Activated gamma-delta T cell treated with anti-CD3 and anti-CD28 coated beads, Interleukin-2, amount 50 U/mL, for 16 hours (primary cell): ENCODE measurements at regions not wholly inside any gene's neighbourhood (a gene's known extent, or its start where the extent isn't known, plus 50 kb on each side); places are given as distances from the start of the nearest gene placed in this dataset.
A peak's percentile ranks its signal among the peaks of the same experiment; 100 is the strongest.

Source experiments
- DNase-seq: peaks from one replicate; pipeline ENCODE4 v3.0.0-alpha.2; 2020; ENCODE audit warnings: low read depth

- no peak for DNase-seq
Observed at GRCh38 chr1:168455764-168456163, 88.0 kb downstream of the XCL2 start.

- no peak for DNase-seq
Observed at GRCh38 chr1:168454211-168454815, 89.5 kb downstream of the XCL2 start.

GRCh38 chr1:168453056-168453455 lies 90.7 kb downstream of the XCL2 start:
- DNase-seq = no peak

- DNase-seq = no peak
Observed at GRCh38 chr1:168452329-168452728, 91.5 kb downstream of the XCL2 start.

GRCh38 chr1:168447871-168448270 lies 95.9 kb downstream of the XCL2 start:
- no peak for DNase-seq

- DNase-seq = no peak
Observed at GRCh38 chr1:168446081-168446480, 97.7 kb downstream of the XCL2 start.

- DNase-seq = no peak
Observed at GRCh38 chr1:168443899-168444298, 99.9 kb downstream of the XCL2 start.

GRCh38 chr1:168443356-168443755 lies 100.4 kb downstream of the XCL2 start:
- DNase-seq = no peak

GRCh38 chr1:168442931-168443330 lies 100.9 kb downstream of the XCL2 start:
- no peak for DNase-seq

GRCh38 chr1:168441745-168442144 lies 102.1 kb downstream of the XCL2 start:
- DNase-seq = no peak

- peak; percentile 85 for DNase-seq
Observed at GRCh38 chr1:168439456-168440375, 104.1 kb downstream of the XCL2 start.

- DNase-seq = no peak
Observed at GRCh38 chr1:168438626-168439025, 105.2 kb downstream of the XCL2 start.

GRCh38 chr1:168437821-168438220 lies 106.0 kb downstream of the XCL2 start:
- no peak for DNase-seq

GRCh38 chr1:168435439-168435838 lies 108.4 kb downstream of the XCL2 start:
- DNase-seq = no peak

GRCh38 chr1:168433238-168433637 lies 110.6 kb downstream of the XCL2 start:
- no peak for DNase-seq

- DNase-seq = no peak
Observed at GRCh38 chr1:168431882-168432281, 111.9 kb downstream of the XCL2 start.

- no peak for DNase-seq
Observed at GRCh38 chr1:168430321-168430720, 113.5 kb downstream of the XCL2 start.

- DNase-seq = no peak
Observed at GRCh38 chr1:168428063-168428731, 115.6 kb downstream of the XCL2 start.

GRCh38 chr1:168427051-168427450 lies 116.7 kb downstream of the XCL2 start:
- DNase-seq = no peak

GRCh38 chr1:168424281-168424680 lies 119.5 kb downstream of the XCL2 start:
- no peak for DNase-seq

GRCh38 chr1:168422203-168422847 lies 121.5 kb downstream of the XCL2 start:
- DNase-seq = no peak

- peak; percentile 20 for DNase-seq
Observed at GRCh38 chr1:168421399-168422004, 122.3 kb downstream of the XCL2 start.
